ENCODE measurements at regions not wholly inside any gene's neighbourhood (a gene's known extent, or its start where the extent isn't known, plus 50 kb on each side); places are given as distances from the start of the nearest gene placed in this dataset.

DNA sequence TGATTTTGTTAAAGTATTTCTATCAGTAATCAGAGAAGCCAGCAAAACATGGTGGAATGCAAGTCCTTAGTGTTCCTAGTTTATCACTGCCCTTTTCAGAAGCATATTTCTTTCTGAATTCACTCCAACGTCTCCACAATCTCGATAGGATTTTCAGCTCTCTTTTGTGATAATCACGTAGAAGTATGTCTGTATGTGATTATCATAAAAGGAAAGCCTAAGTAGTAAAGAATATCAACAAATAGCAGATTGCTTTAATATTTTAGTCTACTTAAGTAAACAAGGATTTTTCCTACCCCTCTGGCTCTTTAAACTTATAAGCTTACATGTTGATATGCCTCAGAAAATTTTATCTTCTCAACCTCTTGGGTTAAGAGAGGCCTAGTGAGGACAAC is 147.4 kb upstream of the NUDT4 start:
- TF ChIP-seq POLR2A (IDR thresholded peaks at IDR 0.05): no peak
- TF ChIP-seq, protein P1, sequence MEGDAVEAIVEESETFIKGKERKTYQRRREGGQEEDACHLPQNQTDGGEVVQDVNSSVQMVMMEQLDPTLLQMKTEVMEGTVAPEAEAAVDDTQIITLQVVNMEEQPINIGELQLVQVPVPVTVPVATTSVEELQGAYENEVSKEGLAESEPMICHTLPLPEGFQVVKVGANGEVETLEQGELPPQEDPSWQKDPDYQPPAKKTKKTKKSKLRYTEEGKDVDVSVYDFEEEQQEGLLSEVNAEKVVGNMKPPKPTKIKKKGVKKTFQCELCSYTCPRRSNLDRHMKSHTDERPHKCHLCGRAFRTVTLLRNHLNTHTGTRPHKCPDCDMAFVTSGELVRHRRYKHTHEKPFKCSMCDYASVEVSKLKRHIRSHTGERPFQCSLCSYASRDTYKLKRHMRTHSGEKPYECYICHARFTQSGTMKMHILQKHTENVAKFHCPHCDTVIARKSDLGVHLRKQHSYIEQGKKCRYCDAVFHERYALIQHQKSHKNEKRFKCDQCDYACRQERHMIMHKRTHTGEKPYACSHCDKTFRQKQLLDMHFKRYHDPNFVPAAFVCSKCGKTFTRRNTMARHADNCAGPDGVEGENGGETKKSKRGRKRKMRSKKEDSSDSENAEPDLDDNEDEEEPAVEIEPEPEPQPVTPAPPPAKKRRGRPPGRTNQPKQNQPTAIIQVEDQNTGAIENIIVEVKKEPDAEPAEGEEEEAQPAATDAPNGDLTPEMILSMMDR (IDR thresholded peaks at IDR 0.05): no peak
